Neural cell (in vitro differentiated cells): ENCODE measurements at regions not wholly inside any gene's neighbourhood (a gene's known extent, or its start where the extent isn't known, plus 50 kb on each side); places are given as distances from the start of the nearest gene placed in this dataset.

ENCODE experiments used
- EP300 ChIP-seq: fragments of 450-650 bp; conservative IDR thresholded peaks from 2 replicates; pipeline ENCODE4 v1.6.1; 2014; ENCODE audit warnings: antibody characterized with exemption, mild to moderate bottlenecking, moderate library complexity; ENCODE audit not compliant: poor library complexity, severe bottlenecking
- EZH2 ChIP-seq: fragments of 200-600, 300-800 bp; shearing (Covaris generic), sonication (generic); IDR thresholded peaks from 2 replicates; pipeline ENCODE4 v1.6.1; 2014; ENCODE audit warnings: antibody characterized with exemption, low read length, borderline replicate concordance, mild to moderate bottlenecking; ENCODE audit not compliant: insufficient read depth, poor library complexity, severe bottlenecking
- POLR2AphosphoS5 ChIP-seq: IDR thresholded peaks from 2 replicates; pipeline ENCODE4 v1.6.1; 2012
- SMC3 ChIP-seq: fragments of 450-650 bp; conservative IDR thresholded peaks from 2 replicates; pipeline ENCODE4 v1.6.1; 2014; ENCODE audit warnings: antibody characterized with exemption, mild to moderate bottlenecking, moderate library complexity; ENCODE audit not compliant: poor library complexity
- TAF1 ChIP-seq: IDR thresholded peaks from 2 replicates; pipeline ENCODE4 v1.6.1; 2012; ENCODE audit warnings: low read depth
- TF ChIP-seq, protein P1 (sequence below): IDR thresholded peaks from 2 replicates; pipeline ENCODE4 v1.6.1; 2012; ENCODE audit warnings: borderline replicate concordance
- TF ChIP-seq, protein P2 (sequence below): fragments of 450-650 bp; IDR thresholded peaks from 2 replicates; pipeline ENCODE4 v1.5.1; 2014; ENCODE audit warnings: antibody characterized with exemption, mild to moderate bottlenecking, moderate library complexity; ENCODE audit not compliant: poor library complexity, severe bottlenecking

GRCh38 chr12:124699909-124700308 is 132.5 kb upstream of the NCOR2 start:
- TF ChIP-seq, protein P1, sequence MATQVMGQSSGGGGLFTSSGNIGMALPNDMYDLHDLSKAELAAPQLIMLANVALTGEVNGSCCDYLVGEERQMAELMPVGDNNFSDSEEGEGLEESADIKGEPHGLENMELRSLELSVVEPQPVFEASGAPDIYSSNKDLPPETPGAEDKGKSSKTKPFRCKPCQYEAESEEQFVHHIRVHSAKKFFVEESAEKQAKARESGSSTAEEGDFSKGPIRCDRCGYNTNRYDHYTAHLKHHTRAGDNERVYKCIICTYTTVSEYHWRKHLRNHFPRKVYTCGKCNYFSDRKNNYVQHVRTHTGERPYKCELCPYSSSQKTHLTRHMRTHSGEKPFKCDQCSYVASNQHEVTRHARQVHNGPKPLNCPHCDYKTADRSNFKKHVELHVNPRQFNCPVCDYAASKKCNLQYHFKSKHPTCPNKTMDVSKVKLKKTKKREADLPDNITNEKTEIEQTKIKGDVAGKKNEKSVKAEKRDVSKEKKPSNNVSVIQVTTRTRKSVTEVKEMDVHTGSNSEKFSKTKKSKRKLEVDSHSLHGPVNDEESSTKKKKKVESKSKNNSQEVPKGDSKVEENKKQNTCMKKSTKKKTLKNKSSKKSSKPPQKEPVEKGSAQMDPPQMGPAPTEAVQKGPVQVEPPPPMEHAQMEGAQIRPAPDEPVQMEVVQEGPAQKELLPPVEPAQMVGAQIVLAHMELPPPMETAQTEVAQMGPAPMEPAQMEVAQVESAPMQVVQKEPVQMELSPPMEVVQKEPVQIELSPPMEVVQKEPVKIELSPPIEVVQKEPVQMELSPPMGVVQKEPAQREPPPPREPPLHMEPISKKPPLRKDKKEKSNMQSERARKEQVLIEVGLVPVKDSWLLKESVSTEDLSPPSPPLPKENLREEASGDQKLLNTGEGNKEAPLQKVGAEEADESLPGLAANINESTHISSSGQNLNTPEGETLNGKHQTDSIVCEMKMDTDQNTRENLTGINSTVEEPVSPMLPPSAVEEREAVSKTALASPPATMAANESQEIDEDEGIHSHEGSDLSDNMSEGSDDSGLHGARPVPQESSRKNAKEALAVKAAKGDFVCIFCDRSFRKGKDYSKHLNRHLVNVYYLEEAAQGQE, result no peak
- TF ChIP-seq, protein P2, sequence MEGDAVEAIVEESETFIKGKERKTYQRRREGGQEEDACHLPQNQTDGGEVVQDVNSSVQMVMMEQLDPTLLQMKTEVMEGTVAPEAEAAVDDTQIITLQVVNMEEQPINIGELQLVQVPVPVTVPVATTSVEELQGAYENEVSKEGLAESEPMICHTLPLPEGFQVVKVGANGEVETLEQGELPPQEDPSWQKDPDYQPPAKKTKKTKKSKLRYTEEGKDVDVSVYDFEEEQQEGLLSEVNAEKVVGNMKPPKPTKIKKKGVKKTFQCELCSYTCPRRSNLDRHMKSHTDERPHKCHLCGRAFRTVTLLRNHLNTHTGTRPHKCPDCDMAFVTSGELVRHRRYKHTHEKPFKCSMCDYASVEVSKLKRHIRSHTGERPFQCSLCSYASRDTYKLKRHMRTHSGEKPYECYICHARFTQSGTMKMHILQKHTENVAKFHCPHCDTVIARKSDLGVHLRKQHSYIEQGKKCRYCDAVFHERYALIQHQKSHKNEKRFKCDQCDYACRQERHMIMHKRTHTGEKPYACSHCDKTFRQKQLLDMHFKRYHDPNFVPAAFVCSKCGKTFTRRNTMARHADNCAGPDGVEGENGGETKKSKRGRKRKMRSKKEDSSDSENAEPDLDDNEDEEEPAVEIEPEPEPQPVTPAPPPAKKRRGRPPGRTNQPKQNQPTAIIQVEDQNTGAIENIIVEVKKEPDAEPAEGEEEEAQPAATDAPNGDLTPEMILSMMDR, result no peak
- TF ChIP-seq EP300 (no peak), POLR2AphosphoS5 (no peak), SMC3 (no peak), TAF1 (no peak), EZH2 (no peak)
